HCT116 (cell line): ENCODE measurements at regions not wholly inside any gene's neighbourhood (a gene's known extent, or its start where the extent isn't known, plus 50 kb on each side); places are given as distances from the start of the nearest gene placed in this dataset.

ENCODE experiments used
- ATAC-seq: fragments of 200-7000 bp; cut with Tn5 transposase; 2 replicates; pipeline ENCODE4 v1.9.1; 2020; ENCODE audit warnings: mild to moderate bottlenecking, moderate library complexity
- BruUV-seq: library from RNA; stranded (reverse); fragments of 400-500 nt; replicated peaks from 2 replicates; lab custom pipeline; 2021; lab: Mats Ljungman, UMichigan
- CTCF ChIA-PET: fragments of 300-600 bp; sonication (Branson Sonifier 250); formaldehyde crosslinking; loops from one replicate; lab custom pipeline; 2021; ENCODE audit warnings: antibody characterized with exemption; lab: Charles Lee
- POLR2A ChIA-PET: fragments of 300-600, 350-600 bp; sonication (Branson Sonifier 250); formaldehyde crosslinking; loops from one replicate; lab custom pipeline; 2021; ENCODE audit warnings: antibody characterized with exemption; lab: Charles Lee
- RAD21 ChIA-PET, 2 experiments: fragments of 300-600 bp; sonication (Branson Sonifier 250); formaldehyde crosslinking; loops; one replicate each; lab custom pipeline; 2023; ENCODE audit warnings: low total read pairs in 2 of 2; ENCODE audit not compliant: uncharacterized antibody in 2 of 2, unreplicated experiment in 2 of 2, low non-redundant PET in 1 of 2; lab: Charles Lee
- DNase-seq: peaks from one replicate; pipeline ENCODE4 v3.0.0-alpha.2; 2010; ENCODE audit warnings: low read depth, low spot score
- H2AFZ ChIP-seq: fragments of 200-600 bp; shearing (Covaris generic), sonication (generic); 2 replicates; pipeline ENCODE4 v1.6.1; 2017; ENCODE audit warnings: low read depth, mixed run types, mixed read lengths, antibody characterized with exemption, low read length; ENCODE audit not compliant: poor library complexity, severe bottlenecking
- H3K27ac ChIP-seq: 2 replicates; pipeline ENCODE4 v1.5.1; 2012; ENCODE audit warnings: low read depth, low read length
- H3K27me3 ChIP-seq: fragments of 200-600 bp; sonication (generic); 2 replicates; pipeline ENCODE4 v1.6.1; 2016; ENCODE audit warnings: mixed run types, low read length, mixed read lengths; ENCODE audit not compliant: insufficient read depth
- H3K36me3 ChIP-seq, 2 experiments: fragments of 200-500 bp in 1 of 2; fragments of 200-600 bp in 1 of 2; sonication (Bioruptor generic) in 1 of 2; sonication (generic) in 1 of 2; 2 replicates each; pipeline versions ENCODE4 v1.5.1 to v1.6.1; 2014 to 2016; ENCODE audit warnings: low read length in 2 of 2, inconsistent platforms in 1 of 2, mixed read lengths in 1 of 2, mixed run types in 1 of 2; ENCODE audit not compliant: insufficient read depth in 2 of 2, control insufficient read depth in 1 of 2
- H3K4me1 ChIP-seq, 2 experiments: fragments of 200-600 bp in 1 of 2; sonication (generic) in 1 of 2; 2 replicates each; pipeline versions ENCODE4 v1.5.1 to v1.6.1; 2012 to 2017; ENCODE audit warnings: low read length in 2 of 2, inconsistent platforms in 1 of 2, mild to moderate bottlenecking in 1 of 2, mixed read lengths in 1 of 2, mixed run types in 1 of 2, moderate library complexity in 1 of 2; ENCODE audit not compliant: insufficient read depth in 2 of 2, control insufficient read depth in 1 of 2
- H3K4me2 ChIP-seq: fragments of 200-600 bp; sonication (generic); 2 replicates; pipeline ENCODE4 v1.6.1; 2017; ENCODE audit warnings: mixed run types, low read length, mixed read lengths
- H3K4me3 ChIP-seq, 2 experiments: fragments of 200-600 bp in 1 of 2; sonication (generic) in 1 of 2; replicated peaks in 1 of 2; 2 replicates each; pipeline ENCODE4 v1.5.1; 2011 to 2016; ENCODE audit warnings: low read length in 2 of 2, control low read depth in 1 of 2, low read depth in 1 of 2, mild to moderate bottlenecking in 1 of 2, mixed read lengths in 1 of 2, mixed run types in 1 of 2
- H3K79me2 ChIP-seq: fragments of 200-600 bp; sonication (generic); 2 replicates; pipeline ENCODE4 v1.6.1; 2017; ENCODE audit warnings: mild to moderate bottlenecking, mixed run types, low read length, moderate library complexity, mixed read lengths; ENCODE audit not compliant: insufficient read depth
- H3K9ac ChIP-seq: fragments of 200-600 bp; sonication (generic); 2 replicates; pipeline ENCODE4 v1.6.1; 2016; ENCODE audit warnings: low read length, mixed read lengths
- H3K9me2 ChIP-seq: fragments of 200-600 bp; sonication (generic), shearing (Covaris generic); 2 replicates; pipeline ENCODE4 v1.6.1; 2017; ENCODE audit warnings: mixed run types, mild to moderate bottlenecking, moderate library complexity; ENCODE audit not compliant: insufficient read depth
- H3K9me3 ChIP-seq, 2 experiments: fragments of 200-500 bp in 1 of 2; fragments of 200-600 bp in 1 of 2; sonication (Bioruptor generic) in 1 of 2; sonication (generic) in 1 of 2; 2 replicates each; pipeline ENCODE4 v1.6.1; 2014 to 2017; ENCODE audit warnings: low read length in 2 of 2, mixed read lengths in 2 of 2, inconsistent platforms in 1 of 2, low read depth in 1 of 2, mild to moderate bottlenecking in 1 of 2, mixed run types in 1 of 2, moderate library complexity in 1 of 2; ENCODE audit not compliant: control insufficient read depth in 1 of 2, insufficient read depth in 1 of 2
- H4K20me1 ChIP-seq: fragments of 200-600 bp; sonication (generic), shearing (Covaris generic); 2 replicates; pipeline ENCODE4 v1.6.1; 2017; ENCODE audit warnings: mixed run types, mild to moderate bottlenecking, moderate library complexity; ENCODE audit not compliant: insufficient read depth
- ATF3 ChIP-seq: IDR thresholded peaks from 2 replicates; pipeline ENCODE4 v1.6.1; 2012
- CEBPB ChIP-seq: IDR thresholded peaks from 2 replicates; pipeline ENCODE4 v1.6.1; 2012; ENCODE audit warnings: low read depth
- EGR1 ChIP-seq: IDR thresholded peaks from 2 replicates; pipeline ENCODE4 v1.6.1; 2012; ENCODE audit warnings: low read depth
- EZH2 ChIP-seq: fragments of 200-600 bp; sonication (generic); IDR thresholded peaks from 2 replicates; pipeline ENCODE4 v1.6.1; 2017; ENCODE audit warnings: antibody characterized with exemption, mixed run types
- EZH2phosphoT487 ChIP-seq: fragments of 200-600 bp; IDR thresholded peaks from 2 replicates; pipeline ENCODE4 v1.6.1; 2018; ENCODE audit warnings: antibody characterized with exemption, borderline replicate concordance
- POLR2A ChIP-seq: IDR thresholded peaks from 2 replicates; pipeline ENCODE4 v1.7.0; 2011; ENCODE audit warnings: borderline replicate concordance; ENCODE audit not compliant: insufficient read depth, insufficient read length; ENCODE audit errors: extremely low read depth
- POLR2AphosphoS5 ChIP-seq: IDR thresholded peaks from 2 replicates; pipeline ENCODE4 v1.6.1; 2011; ENCODE audit warnings: mild to moderate bottlenecking, low read depth, low read length, moderate library complexity
- SIN3A ChIP-seq: IDR thresholded peaks from 2 replicates; pipeline ENCODE4 v1.6.1; 2012; ENCODE audit warnings: low read depth
- SP1 ChIP-seq: IDR thresholded peaks from 2 replicates; pipeline ENCODE4 v1.6.1; 2012; ENCODE audit warnings: low read depth
- TCF7L2 ChIP-seq: IDR thresholded peaks from 2 replicates; pipeline ENCODE4 v1.7.0; 2011; ENCODE audit warnings: borderline replicate concordance, inconsistent platforms; ENCODE audit not compliant: insufficient read depth, insufficient read length; ENCODE audit errors: extremely low read depth
- ZNF274 ChIP-seq: fragments of 200-500 bp; sonication (Bioruptor generic); IDR thresholded peaks from 2 replicates; pipeline ENCODE4 v1.6.1; 2014; ENCODE audit warnings: mild to moderate bottlenecking, low read depth, low read length, inconsistent platforms
- intact Hi-C: fragments of 100-400 bp; cut with micrococcal nuclease; formaldehyde crosslinking; loops from 2 replicates; pipeline ENCODE4 v1.10.0; 2022
- TF ChIP-seq, protein P1 (sequence below): IDR thresholded peaks from 2 replicates; pipeline ENCODE4 v1.6.1; 2011; ENCODE audit warnings: mild to moderate bottlenecking, low read length, moderate library complexity; ENCODE audit not compliant: insufficient replicate concordance; ENCODE audit errors: extremely low read depth
- TF ChIP-seq, protein P2 (sequence below): IDR thresholded peaks from 2 replicates; pipeline ENCODE4 v1.6.1; 2012
- TF ChIP-seq, protein P3 (sequence below): IDR thresholded peaks from 2 replicates; pipeline ENCODE4 v1.6.1; 2012; ENCODE audit warnings: low read depth

GRCh38 chr19:28377077-28377476, 835.9 kb downstream of the UQCRFS1 start:
- ATAC-seq (no peak), DNase-seq (no peak)

GRCh38 chr19:28374971-28375370, 838.0 kb downstream of the UQCRFS1 start:
- Histone ChIP-seq H3K9me3 (peaks cover 22 to 28% of the 10 kb centered on the region in 2 experiments; a peak in 3 of 4 replicates), H3K4me1 (no peaks in the 10 kb centered on the region), H3K27me3 (no peaks in the 10 kb centered on the region), H3K9ac (no peak overlapping the region), H3K9me2 (no peaks in the 10 kb centered on the region), H3K4me3 (no peak overlapping the region), H3K79me2 (no peaks in the 10 kb centered on the region), H3K27ac (no peak overlapping the region), H3K4me2 (no peak overlapping the region), H2AFZ (no peak overlapping the region), H4K20me1 (no peaks in the 10 kb centered on the region), H3K36me3 (no peaks in the 10 kb centered on the region)
- BruUV-seq, result no TSS peak
- ChIA-PET POLR2A (no interaction called here), CTCF (no interaction called here), RAD21 (no interaction called here)
- no peak for ATAC-seq
- DNase-seq, result no peak
- intact Hi-C loops, result no loop called here
- TF ChIP-seq POLR2A, result no peak
- TF ChIP-seq POLR2AphosphoS5, result no peak
- TF ChIP-seq, protein P1, sequence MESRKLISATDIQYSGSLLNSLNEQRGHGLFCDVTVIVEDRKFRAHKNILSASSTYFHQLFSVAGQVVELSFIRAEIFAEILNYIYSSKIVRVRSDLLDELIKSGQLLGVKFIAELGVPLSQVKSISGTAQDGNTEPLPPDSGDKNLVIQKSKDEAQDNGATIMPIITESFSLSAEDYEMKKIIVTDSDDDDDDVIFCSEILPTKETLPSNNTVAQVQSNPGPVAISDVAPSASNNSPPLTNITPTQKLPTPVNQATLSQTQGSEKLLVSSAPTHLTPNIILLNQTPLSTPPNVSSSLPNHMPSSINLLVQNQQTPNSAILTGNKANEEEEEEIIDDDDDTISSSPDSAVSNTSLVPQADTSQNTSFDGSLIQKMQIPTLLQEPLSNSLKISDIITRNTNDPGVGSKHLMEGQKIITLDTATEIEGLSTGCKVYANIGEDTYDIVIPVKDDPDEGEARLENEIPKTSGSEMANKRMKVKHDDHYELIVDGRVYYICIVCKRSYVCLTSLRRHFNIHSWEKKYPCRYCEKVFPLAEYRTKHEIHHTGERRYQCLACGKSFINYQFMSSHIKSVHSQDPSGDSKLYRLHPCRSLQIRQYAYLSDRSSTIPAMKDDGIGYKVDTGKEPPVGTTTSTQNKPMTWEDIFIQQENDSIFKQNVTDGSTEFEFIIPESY, result no peak
- no peak for TF ChIP-seq ATF3
- TF ChIP-seq SP1, result no peak
- TF ChIP-seq EGR1, result no peak
- no peak for TF ChIP-seq SIN3A
- TF ChIP-seq, protein P2, sequence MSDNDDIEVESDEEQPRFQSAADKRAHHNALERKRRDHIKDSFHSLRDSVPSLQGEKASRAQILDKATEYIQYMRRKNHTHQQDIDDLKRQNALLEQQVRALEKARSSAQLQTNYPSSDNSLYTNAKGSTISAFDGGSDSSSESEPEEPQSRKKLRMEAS, result no peak
- TF ChIP-seq EZH2, result no peak
- TF ChIP-seq EZH2phosphoT487, result no peak
- no peak for TF ChIP-seq CEBPB
- TF ChIP-seq TCF7L2, result no peak

More at GRCh38 chr19:28377077-28377476, 835.9 kb downstream of the UQCRFS1 start:
- no peaks in the 10 kb centered on the region for H4K20me1 ChIP-seq
- peaks cover 20 to 28% of the 10 kb centered on the region in 2 experiments; a peak in 3 of 4 replicates for H3K9me3 ChIP-seq
- no peaks in the 10 kb centered on the region for H3K79me2 ChIP-seq
- no peaks in the 10 kb centered on the region for H3K4me1 ChIP-seq
- intact Hi-C loops, result no loop called here
- H3K27ac ChIP-seq, result no peak overlapping the region
- CTCF ChIA-PET, result no interaction called here
- no peaks in the 10 kb centered on the region for H3K27me3 ChIP-seq
- no peak overlapping the region for H3K4me2 ChIP-seq
- BruUV-seq, result no TSS peak
- TF ChIP-seq, protein P3, sequence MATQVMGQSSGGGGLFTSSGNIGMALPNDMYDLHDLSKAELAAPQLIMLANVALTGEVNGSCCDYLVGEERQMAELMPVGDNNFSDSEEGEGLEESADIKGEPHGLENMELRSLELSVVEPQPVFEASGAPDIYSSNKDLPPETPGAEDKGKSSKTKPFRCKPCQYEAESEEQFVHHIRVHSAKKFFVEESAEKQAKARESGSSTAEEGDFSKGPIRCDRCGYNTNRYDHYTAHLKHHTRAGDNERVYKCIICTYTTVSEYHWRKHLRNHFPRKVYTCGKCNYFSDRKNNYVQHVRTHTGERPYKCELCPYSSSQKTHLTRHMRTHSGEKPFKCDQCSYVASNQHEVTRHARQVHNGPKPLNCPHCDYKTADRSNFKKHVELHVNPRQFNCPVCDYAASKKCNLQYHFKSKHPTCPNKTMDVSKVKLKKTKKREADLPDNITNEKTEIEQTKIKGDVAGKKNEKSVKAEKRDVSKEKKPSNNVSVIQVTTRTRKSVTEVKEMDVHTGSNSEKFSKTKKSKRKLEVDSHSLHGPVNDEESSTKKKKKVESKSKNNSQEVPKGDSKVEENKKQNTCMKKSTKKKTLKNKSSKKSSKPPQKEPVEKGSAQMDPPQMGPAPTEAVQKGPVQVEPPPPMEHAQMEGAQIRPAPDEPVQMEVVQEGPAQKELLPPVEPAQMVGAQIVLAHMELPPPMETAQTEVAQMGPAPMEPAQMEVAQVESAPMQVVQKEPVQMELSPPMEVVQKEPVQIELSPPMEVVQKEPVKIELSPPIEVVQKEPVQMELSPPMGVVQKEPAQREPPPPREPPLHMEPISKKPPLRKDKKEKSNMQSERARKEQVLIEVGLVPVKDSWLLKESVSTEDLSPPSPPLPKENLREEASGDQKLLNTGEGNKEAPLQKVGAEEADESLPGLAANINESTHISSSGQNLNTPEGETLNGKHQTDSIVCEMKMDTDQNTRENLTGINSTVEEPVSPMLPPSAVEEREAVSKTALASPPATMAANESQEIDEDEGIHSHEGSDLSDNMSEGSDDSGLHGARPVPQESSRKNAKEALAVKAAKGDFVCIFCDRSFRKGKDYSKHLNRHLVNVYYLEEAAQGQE, result peak; percentile 32
- no peak for TF ChIP-seq ZNF274
- H2AFZ ChIP-seq, result no peak overlapping the region
- POLR2A ChIA-PET, result no interaction called here
- H3K36me3 ChIP-seq, result no peaks in the 10 kb centered on the region
- H3K9me2 ChIP-seq, result no peaks in the 10 kb centered on the region
- H3K4me3 ChIP-seq, result no peak overlapping the region
- no peak overlapping the region for H3K9ac ChIP-seq
- RAD21 ChIA-PET, result no interaction called here
